ENCODE measurements at regions not wholly inside any gene's neighbourhood (a gene's known extent, or its start where the extent isn't known, plus 50 kb on each side); places are given as distances from the start of the nearest gene placed in this dataset.

- BruUV-seq (replicated peaks) = no TSS peak
- intact Hi-C loops (cut with micrococcal nuclease) = no loop called here
- Histone ChIP-seq H3K9ac (ENCODE audit: low read length) (no peak overlapping the region), H3K4me1 (ENCODE audit: control insufficient read depth in 1 of 2, insufficient read depth in 2 of 2, low read length in 2 of 2) (peaks cover 0 to 14% of the 10 kb centered on the region in 2 experiments; a peak in 1 of 4 replicates), H3K79me2 (ENCODE audit: insufficient read depth, low read length) (no peaks in the 10 kb centered on the region), H3K36me3 (ENCODE audit: control insufficient read depth in 1 of 2, insufficient read depth in 2 of 2, low read length in 2 of 2) (no peaks in the 10 kb centered on the region), H2AFZ (ENCODE audit: low read depth, low read length, poor library complexity, severe bottlenecking) (no peak overlapping the region), H3K27ac (ENCODE audit: low read depth, low read length) (no peak overlapping the region), H4K20me1 (ENCODE audit: insufficient read depth) (no peaks in the 10 kb centered on the region), H3K9me2 (ENCODE audit: insufficient read depth) (no peaks in the 10 kb centered on the region), H3K27me3 (ENCODE audit: insufficient read depth, low read length) (no peaks in the 10 kb centered on the region), H3K4me2 (ENCODE audit: low read length) (no peak overlapping the region), H3K4me3 (replicated peaks in 1 of 2; ENCODE audit: low read depth in 1 of 2, low read length in 2 of 2) (no peak overlapping the region), H3K9me3 (ENCODE audit: control insufficient read depth in 1 of 2, insufficient read depth in 1 of 2, low read depth in 1 of 2, low read length in 2 of 2) (no peaks in the 10 kb centered on the region; a peak in 1 of 4 replicates)
- TF ChIP-seq FOSL1 (IDR thresholded peaks at IDR 0.05; ENCODE audit: low read depth) (no peak), ATF3 (IDR thresholded peaks at IDR 0.05) (no peak), YY1 (IDR thresholded peaks at IDR 0.05; ENCODE audit: extremely low read depth, insufficient replicate concordance, low read depth, low read length) (no peak), ZFX (IDR thresholded peaks at IDR 0.05) (no peak), EGR1 (IDR thresholded peaks at IDR 0.05; ENCODE audit: low read depth) (no peak), POLR2A (IDR thresholded peaks at IDR 0.05; ENCODE audit: borderline replicate concordance, extremely low read depth, insufficient read depth, insufficient read length) (no peak), CBX3 (IDR thresholded peaks at IDR 0.05; ENCODE audit: low read depth) (no peak)
- DNase-seq (ENCODE audit: low read depth, low spot score) (no peak), ATAC-seq (no peak)
- ChIA-PET CTCF (no interaction called here), RAD21 (ENCODE audit: low non-redundant PET in 1 of 2, low total read pairs in 2 of 2, uncharacterized antibody in 2 of 2, unreplicated experiment in 2 of 2) (no interaction called here), POLR2A (no interaction called here)
Measured at GRCh38 chr11:70027451-70027850, 50.7 kb upstream of the ANO1 start.

- intact Hi-C loops (cut with micrococcal nuclease) = no loop called here
- Histone ChIP-seq H3K79me2 (ENCODE audit: insufficient read depth, low read length) (no peaks in the 10 kb centered on the region), H3K9me3 (ENCODE audit: control insufficient read depth in 1 of 2, insufficient read depth in 1 of 2, low read depth in 1 of 2, low read length in 2 of 2) (no peaks in the 10 kb centered on the region; a peak in 1 of 4 replicates), H3K4me3 (replicated peaks in 1 of 2; ENCODE audit: low read depth in 1 of 2, low read length in 2 of 2) (no peak overlapping the region), H3K27ac (ENCODE audit: low read depth, low read length) (no peak overlapping the region), H3K36me3 (ENCODE audit: control insufficient read depth in 1 of 2, insufficient read depth in 2 of 2, low read length in 2 of 2) (no peaks in the 10 kb centered on the region), H4K20me1 (ENCODE audit: insufficient read depth) (no peaks in the 10 kb centered on the region), H3K4me1 (ENCODE audit: control insufficient read depth in 1 of 2, insufficient read depth in 2 of 2, low read length in 2 of 2) (peaks cover 0 to 14% of the 10 kb centered on the region in 2 experiments; a peak in 1 of 4 replicates), H2AFZ (ENCODE audit: low read depth, low read length, poor library complexity, severe bottlenecking) (no peak overlapping the region), H3K9me2 (ENCODE audit: insufficient read depth) (no peaks in the 10 kb centered on the region), H3K9ac (ENCODE audit: low read length) (no peak overlapping the region), H3K4me2 (ENCODE audit: low read length) (no peak overlapping the region), H3K27me3 (ENCODE audit: insufficient read depth, low read length) (no peaks in the 10 kb centered on the region)
- DNase-seq (ENCODE audit: low read depth, low spot score) (no peak), ATAC-seq (no peak)
- BruUV-seq (replicated peaks) = no TSS peak
- ChIA-PET RAD21 (ENCODE audit: low non-redundant PET in 1 of 2, low total read pairs in 2 of 2, uncharacterized antibody in 2 of 2, unreplicated experiment in 2 of 2) (no interaction called here), CTCF (no interaction called here), POLR2A (no interaction called here)
- TF ChIP-seq POLR2A (IDR thresholded peaks at IDR 0.05; ENCODE audit: borderline replicate concordance, extremely low read depth, insufficient read depth, insufficient read length) (no peak), EZH2 (IDR thresholded peaks at IDR 0.05) (no peak), FOSL1 (IDR thresholded peaks at IDR 0.05; ENCODE audit: low read depth) (no peak), TCF7L2 (IDR thresholded peaks at IDR 0.05; ENCODE audit: borderline replicate concordance, extremely low read depth, insufficient read depth, insufficient read length) (no peak), ATF3 (IDR thresholded peaks at IDR 0.05) (no peak), CBX3 (IDR thresholded peaks at IDR 0.05; ENCODE audit: low read depth) (no peak), ZFX (IDR thresholded peaks at IDR 0.05) (no peak), CEBPB (IDR thresholded peaks at IDR 0.05; ENCODE audit: low read depth) (no peak), ZBTB33 (IDR thresholded peaks at IDR 0.05; ENCODE audit: extremely low read depth, insufficient replicate concordance, low read length) (no peak), ELF1 (IDR thresholded peaks at IDR 0.05; ENCODE audit: borderline replicate concordance, low read depth) (no peak), ZNF274 (IDR thresholded peaks at IDR 0.05; ENCODE audit: low read depth, low read length) (no peak), SIN3A (IDR thresholded peaks at IDR 0.05; ENCODE audit: low read depth) (no peak)
Measured at GRCh38 chr11:70028147-70028855, 49.8 kb upstream of the ANO1 start.

All from HCT116 (cell line).